H1 (cell line): ENCODE measurements at regions not wholly inside any gene's neighbourhood (a gene's known extent, or its start where the extent isn't known, plus 50 kb on each side); places are given as distances from the start of the nearest gene placed in this dataset.

Experiments
- CEBPB ChIP-seq: IDR thresholded peaks from 2 replicates; pipeline ENCODE4 v1.6.1; 2012; ENCODE audit warnings: low read depth, low read length
- RBBP5 ChIP-seq: IDR thresholded peaks from 2 replicates; pipeline ENCODE4 v1.7.1; 2012; ENCODE audit warnings: low read depth, mild to moderate bottlenecking, inconsistent platforms, low read length, moderate library complexity, borderline replicate concordance
- SP1 ChIP-seq: IDR thresholded peaks from 2 replicates; pipeline ENCODE4 v1.6.1; 2011; ENCODE audit warnings: low read depth, low read length
- SUZ12 ChIP-seq: fragments of 200-600 bp; sonication (generic); IDR thresholded peaks from 2 replicates; pipeline ENCODE4 v1.6.1; 2012; ENCODE audit warnings: mild to moderate bottlenecking, inconsistent platforms, low read length, moderate library complexity, mixed read lengths

DNA sequence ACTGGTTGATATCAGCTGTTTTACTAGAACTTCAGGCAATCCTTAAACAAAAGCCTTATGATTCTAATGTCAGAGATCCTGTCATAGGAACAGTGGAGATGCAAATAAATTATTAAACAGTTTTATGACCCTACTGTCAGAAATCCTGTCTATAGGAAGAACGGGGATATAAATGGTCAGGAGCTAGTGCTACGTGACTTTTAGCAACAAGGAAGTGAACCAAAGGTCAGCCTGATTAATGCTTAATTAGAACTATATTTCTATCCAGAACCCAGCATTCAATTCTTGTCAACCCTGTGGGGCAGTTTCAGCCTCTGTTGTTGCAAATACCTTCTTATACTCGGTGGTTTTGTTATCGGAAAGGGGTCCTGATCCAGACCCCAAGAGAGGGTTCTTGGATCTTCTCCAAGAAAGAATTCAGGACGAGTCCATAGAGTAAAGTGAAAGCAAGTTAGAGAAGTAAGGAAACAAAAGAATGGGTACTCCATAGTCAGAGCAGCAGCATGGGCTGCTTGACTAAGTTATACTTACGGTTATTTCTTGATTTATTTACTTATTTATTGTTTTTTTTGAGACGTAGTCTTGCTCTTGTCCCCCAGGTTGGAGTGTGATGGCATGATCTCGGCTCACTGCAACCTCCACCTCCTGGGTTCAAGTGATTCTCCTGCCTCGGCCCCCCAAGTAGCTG lies 59.9 kb upstream of the RNU6-1 start (continued):
- TF ChIP-seq SP1 (no peak), CEBPB (no peak), SUZ12 (no peak), RBBP5 (no peak)
- TF ChIP-seq, all 59 proteins: peak for 0
